Prostate gland (tissue), 2 donors: ENCODE measurements at regions not wholly inside any gene's neighbourhood (a gene's known extent, or its start where the extent isn't known, plus 50 kb on each side); places are given as distances from the start of the nearest gene placed in this dataset.

Source experiments
- DNase-seq: peaks from one replicate; pipeline ENCODE4 v3.0.0-alpha.2; 2019; ENCODE audit warnings: low spot score
- H3K27ac ChIP-seq, 2 donors: fragments of 200-600 bp; sonication (generic); 2 replicates each; pipeline ENCODE4 v1.5.1; 2017 to 2019
- H3K27me3 ChIP-seq: fragments of 200-600 bp; sonication (generic); replicated peaks from 2 replicates; pipeline ENCODE4 v1.5.1; 2019; ENCODE audit not compliant: insufficient read depth
- H3K36me3 ChIP-seq, 2 donors: fragments of 200-600 bp; sonication (generic); 1 replicate in 1 of 2; 2 replicates in 1 of 2; pipeline versions ENCODE4 v1.5.1 to v1.8.1; 2017 to 2019
- H3K4me1 ChIP-seq: fragments of 200-600 bp; sonication (generic); replicated peaks from 2 replicates; pipeline ENCODE4 v1.5.1; 2019
- H3K4me3 ChIP-seq, 2 donors: fragments of 200-600 bp; sonication (generic); 2 replicates each; pipeline ENCODE4 v1.5.1; 2017 to 2019
- H3K9me3 ChIP-seq: fragments of 200-600 bp; sonication (generic); 2 replicates; pipeline ENCODE4 v1.5.1; 2017
- POLR2A ChIP-seq: fragments of 450-650 bp; IDR thresholded peaks from one replicate; pipeline ENCODE4 v1.6.1; 2016; ENCODE audit warnings: antibody characterized with exemption, mild to moderate bottlenecking
- POLR2AphosphoS5 ChIP-seq: sonication (generic); formaldehyde crosslinking; IDR thresholded peaks from one replicate; pipeline ENCODE4 v1.6.1; 2017; ENCODE audit warnings: antibody characterized with exemption
- WGBS: methylation state at CpG from one replicate; pipeline ENCODE4 v1.1.5; 2018; 5-methylcytosine and 5-hydroxymethylcytosine counted together
- intact Hi-C: fragments of 100-400 bp; cut with DNase I; formaldehyde crosslinking; loops from one replicate; pipeline ENCODE4 v1.14.2; 2022
- TF ChIP-seq, protein P1 (sequence below), 4 experiments: fragments of 200-600 bp in 2 of 4; fragments of 450-650 bp in 2 of 4; sonication (generic) in 2 of 4; IDR thresholded peaks; 1 replicate in 3 of 4; 2 replicates in 1 of 4; pipeline ENCODE4 v1.5.1; 2016 to 2019; ENCODE audit warnings: antibody characterized with exemption in 4 of 4, mild to moderate bottlenecking in 2 of 4, moderate library complexity in 2 of 4

- 12% methylated on average over 4 of the region's 4 CpGs for WGBS
- Histone ChIP-seq H3K27ac (peak overlapping the region; percentile 4 to 13), H3K4me1 (no peaks in the 10 kb centered on the region), H3K36me3 (no peaks in the 10 kb centered on the region), H3K27me3 (no peaks in the 10 kb centered on the region), H3K4me3 (no peak overlapping the region), H3K9me3 (no peaks in the 10 kb centered on the region)
- TF ChIP-seq POLR2AphosphoS5: peak; percentile 55
- TF ChIP-seq, protein P1, sequence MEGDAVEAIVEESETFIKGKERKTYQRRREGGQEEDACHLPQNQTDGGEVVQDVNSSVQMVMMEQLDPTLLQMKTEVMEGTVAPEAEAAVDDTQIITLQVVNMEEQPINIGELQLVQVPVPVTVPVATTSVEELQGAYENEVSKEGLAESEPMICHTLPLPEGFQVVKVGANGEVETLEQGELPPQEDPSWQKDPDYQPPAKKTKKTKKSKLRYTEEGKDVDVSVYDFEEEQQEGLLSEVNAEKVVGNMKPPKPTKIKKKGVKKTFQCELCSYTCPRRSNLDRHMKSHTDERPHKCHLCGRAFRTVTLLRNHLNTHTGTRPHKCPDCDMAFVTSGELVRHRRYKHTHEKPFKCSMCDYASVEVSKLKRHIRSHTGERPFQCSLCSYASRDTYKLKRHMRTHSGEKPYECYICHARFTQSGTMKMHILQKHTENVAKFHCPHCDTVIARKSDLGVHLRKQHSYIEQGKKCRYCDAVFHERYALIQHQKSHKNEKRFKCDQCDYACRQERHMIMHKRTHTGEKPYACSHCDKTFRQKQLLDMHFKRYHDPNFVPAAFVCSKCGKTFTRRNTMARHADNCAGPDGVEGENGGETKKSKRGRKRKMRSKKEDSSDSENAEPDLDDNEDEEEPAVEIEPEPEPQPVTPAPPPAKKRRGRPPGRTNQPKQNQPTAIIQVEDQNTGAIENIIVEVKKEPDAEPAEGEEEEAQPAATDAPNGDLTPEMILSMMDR (IDR thresholded peaks at IDR 0.05): no peak
- intact Hi-C loops: no loop called here
- DNase-seq: peak; percentile 8
Measured at GRCh38 chr12:58592475-58593207, 327.7 kb downstream of the LRIG3 start.

- H3K4me1 ChIP-seq: no peaks in the 10 kb centered on the region
- no peak overlapping the region for H3K4me3 ChIP-seq
- intact Hi-C loops: no loop called here
- no peak for DNase-seq
- H3K27me3 ChIP-seq: no peaks in the 10 kb centered on the region
- TF ChIP-seq POLR2A: no peak
- no peak for TF ChIP-seq POLR2AphosphoS5
- TF ChIP-seq, protein P1 (IDR thresholded peaks at IDR 0.05): no peak
- H3K27ac ChIP-seq: no peak overlapping the region
- no peaks in the 10 kb centered on the region for H3K36me3 ChIP-seq
- 83% methylated on average over 6 of the region's 6 CpGs for WGBS
- no peaks in the 10 kb centered on the region for H3K9me3 ChIP-seq
Measured at GRCh38 chr12:58593557-58594304, 326.6 kb downstream of the LRIG3 start.

DNA sequence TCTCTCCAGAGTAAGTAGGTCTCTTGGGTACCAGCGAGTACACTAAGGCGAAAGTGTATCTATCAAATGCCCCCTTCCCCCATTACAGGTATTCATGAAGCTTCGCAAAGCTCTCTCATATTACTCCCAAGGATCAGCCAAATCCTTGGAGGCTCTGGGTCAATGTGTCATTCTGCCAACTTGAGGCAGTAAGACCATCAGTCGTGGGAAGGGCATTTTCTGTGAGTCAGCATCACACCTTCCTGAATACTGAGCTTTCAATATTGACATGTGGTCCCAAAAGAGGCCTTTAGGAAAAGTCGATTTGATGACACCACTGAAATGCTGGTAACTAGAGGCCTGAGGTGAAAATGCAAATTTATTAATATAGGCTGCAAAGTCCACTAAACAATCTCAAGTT lies 323.9 kb downstream of the LRIG3 start:
- Histone ChIP-seq H3K27ac (no peak overlapping the region), H3K27me3 (no peaks in the 10 kb centered on the region), H3K4me3 (no peak overlapping the region), H3K36me3 (no peaks in the 10 kb centered on the region), H3K4me1 (no peaks in the 10 kb centered on the region), H3K9me3 (no peaks in the 10 kb centered on the region)
- TF ChIP-seq POLR2AphosphoS5 (no peak), POLR2A (no peak)
- TF ChIP-seq, protein P1 (IDR thresholded peaks at IDR 0.05): no peak
- no peak for DNase-seq
- intact Hi-C loops: no loop called here
- 77% methylated on average over 5 of the region's 5 CpGs for WGBS

DNA sequence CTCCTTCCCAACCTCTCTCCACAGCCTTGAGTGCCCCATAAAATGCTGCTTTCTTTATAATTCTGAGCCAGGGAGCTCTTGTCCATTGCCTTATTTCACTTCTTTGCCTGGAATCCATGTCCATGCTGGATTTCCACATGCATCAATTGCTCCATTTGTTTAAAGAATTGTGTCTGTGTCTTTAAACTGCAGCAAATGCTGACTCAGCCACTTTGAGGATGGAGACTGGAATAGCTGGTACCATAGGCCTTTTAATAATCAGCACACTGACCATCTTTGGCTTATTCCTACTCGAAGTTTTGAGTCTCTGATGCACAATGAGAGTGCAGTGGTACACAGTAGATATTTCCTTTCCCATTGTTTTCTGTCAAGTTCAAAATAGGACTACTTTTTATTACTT lies 318.8 kb downstream of the LRIG3 start:
- no peaks in the 10 kb centered on the region for H3K4me1 ChIP-seq
- no peak for DNase-seq
- H3K36me3 ChIP-seq: no peaks in the 10 kb centered on the region
- 70% methylated on average over 1 of the region's 1 CpG for WGBS
- no peaks in the 10 kb centered on the region for H3K27me3 ChIP-seq
- no peak overlapping the region for H3K4me3 ChIP-seq
- intact Hi-C loops: no loop called here
- H3K27ac ChIP-seq: no peak overlapping the region
- no peak for TF ChIP-seq POLR2AphosphoS5
- TF ChIP-seq POLR2A: no peak
- no peaks in the 10 kb centered on the region for H3K9me3 ChIP-seq

- 91% methylated on average over 6 of the region's 6 CpGs for WGBS
- intact Hi-C loops: no loop called here
- H3K36me3 ChIP-seq: no peaks in the 10 kb centered on the region
- no peak overlapping the region for H3K4me3 ChIP-seq
- H3K27ac ChIP-seq: no peak overlapping the region
- TF ChIP-seq, protein P1 (IDR thresholded peaks at IDR 0.05): no peak
- TF ChIP-seq POLR2A (no peak), POLR2AphosphoS5 (no peak)
- DNase-seq: no peak
- H3K9me3 ChIP-seq: no peaks in the 10 kb centered on the region
- H3K27me3 ChIP-seq: no peaks in the 10 kb centered on the region
- no peaks in the 10 kb centered on the region for H3K4me1 ChIP-seq
Measured at GRCh38 chr12:58602179-58602578, 318.1 kb downstream of the LRIG3 start.
